OCI-M1 (cell line): ENCODE measurements at regions not wholly inside any gene's neighbourhood (a gene's known extent, or its start where the extent isn't known, plus 50 kb on each side); places are given as distances from the start of the nearest gene placed in this dataset.

Experiments
- DNase-seq: peaks from one replicate; lab custom pipeline; 2025; lab: John Stamatoyannopoulos, UW

- DNase-seq, result no peak
These were observed 265.1 kb downstream of the NFKBIZ start for GRCh38 chr3:102114264-102114979.

- no peak for DNase-seq
These were observed 273.2 kb downstream of the NFKBIZ start for GRCh38 chr3:102122527-102122926.

- DNase-seq, result no peak
These were observed 274.4 kb downstream of the NFKBIZ start for GRCh38 chr3:102123590-102124190.

- DNase-seq, result peak; percentile 48
These were observed 275.0 kb downstream of the NFKBIZ start for GRCh38 chr3:102124282-102124681.

- no peak for DNase-seq
These were observed 275.4 kb downstream of the NFKBIZ start for GRCh38 chr3:102124704-102125103.

- DNase-seq, result no peak
These were observed 276.1 kb downstream of the NFKBIZ start for GRCh38 chr3:102125197-102125993.

- DNase-seq, result no peak
These were observed 276.7 kb downstream of the NFKBIZ start for GRCh38 chr3:102125994-102126368.

- DNase-seq, result no peak
These were observed 280.7 kb downstream of the NFKBIZ start for GRCh38 chr3:102129760-102130608.

- DNase-seq, result no peak
These were observed 283.1 kb downstream of the NFKBIZ start for GRCh38 chr3:102132370-102132769.

GRCh38 chr3:102133376-102133775 lies 284.1 kb downstream of the NFKBIZ start:
- no peak for DNase-seq

GRCh38 chr3:102135316-102135715 lies 286.0 kb downstream of the NFKBIZ start:
- peak; percentile 36 for DNase-seq

GRCh38 chr3:102136183-102136582 lies 286.9 kb downstream of the NFKBIZ start:
- DNase-seq, result no peak

- DNase-seq, result no peak
These were observed 290.8 kb downstream of the NFKBIZ start for GRCh38 chr3:102140116-102140515.

GRCh38 chr3:102141096-102141927 lies 292.0 kb downstream of the NFKBIZ start:
- DNase-seq, result no peak

- DNase-seq, result no peak
These were observed 292.6 kb downstream of the NFKBIZ start for GRCh38 chr3:102141928-102142239.

GRCh38 chr3:102142379-102143060 lies 292.3 kb upstream of the ZPLD1 start:
- DNase-seq, result no peak

- no peak for DNase-seq
These were observed 291.3 kb upstream of the ZPLD1 start for GRCh38 chr3:102143536-102143935.

- DNase-seq, result no peak
These were observed 290.8 kb upstream of the ZPLD1 start for GRCh38 chr3:102144063-102144462.

- no peak for DNase-seq
These were observed 286.0 kb upstream of the ZPLD1 start for GRCh38 chr3:102148598-102149337.

GRCh38 chr3:102151935-102152334 lies 282.9 kb upstream of the ZPLD1 start:
- no peak for DNase-seq
